Tongue (tissue), 2 donors: ENCODE measurements at regions not wholly inside any gene's neighbourhood (a gene's known extent, or its start where the extent isn't known, plus 50 kb on each side); places are given as distances from the start of the nearest gene placed in this dataset. TPM values are rescaled to one million over a fixed set of nuclear protein-coding genes. Genes with fewer than 3 reads are reported as not detected.

Source experiments
- DNase-seq: peaks from one replicate; pipeline ENCODE4 v3.0.0-alpha.2; 2015
- small RNA-seq: library from RNA; depleted of rRNA; stranded (forward); fragments of <200 nt; gene quantifications from one replicate; pipeline ENCODE3, GENCODE V24; 2014; ENCODE audit warnings: low replicate concordance

DNA sequence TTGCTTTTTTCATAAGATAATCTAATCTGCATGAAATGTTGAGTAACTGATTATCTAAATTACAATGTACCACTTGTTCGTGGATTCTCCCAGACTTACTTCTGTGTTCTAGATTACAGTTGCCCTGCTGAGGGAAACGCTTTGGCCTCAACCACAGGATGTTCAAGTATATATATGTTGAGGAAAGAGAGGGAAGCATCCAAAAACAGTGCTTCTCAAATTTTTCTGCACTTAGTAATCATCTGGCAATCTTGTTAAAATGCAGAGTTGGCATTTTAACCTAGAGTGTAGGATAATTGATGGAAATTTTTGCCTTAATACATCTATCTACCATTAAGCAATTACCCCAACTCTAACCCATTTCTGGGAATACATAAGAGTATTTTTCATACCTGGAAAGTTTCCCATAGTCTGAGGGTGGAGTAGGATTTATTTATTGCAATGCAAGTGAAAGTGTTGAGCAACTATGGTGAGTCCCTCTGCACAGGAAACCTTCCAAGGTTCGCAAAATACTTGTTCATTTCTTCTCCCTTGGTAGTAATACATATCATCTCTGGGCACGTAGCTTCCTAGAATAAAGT is 59.6 kb upstream of the C1GALT1 start:
- DNase-seq: no peak

DNA sequence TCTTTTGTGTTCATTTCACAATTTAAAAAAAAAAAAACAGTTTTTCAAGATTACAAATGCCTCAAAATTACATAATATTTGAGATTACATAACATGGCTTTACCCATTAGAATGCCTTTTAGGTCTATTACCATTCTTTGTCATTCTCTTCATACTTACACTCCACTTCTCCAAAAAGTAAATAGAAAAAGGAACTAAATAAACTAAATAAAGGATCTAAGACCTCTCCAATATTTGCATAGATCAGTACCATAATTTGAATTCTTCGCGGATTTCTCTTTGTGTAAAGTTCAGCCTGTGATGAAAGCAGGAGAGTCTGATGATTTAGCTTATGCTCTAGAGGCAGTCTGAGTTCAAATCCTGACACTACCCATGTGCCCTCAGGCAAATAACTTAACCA is 56.4 kb upstream of the C1GALT1 start:
- DNase-seq: no peak

DNA sequence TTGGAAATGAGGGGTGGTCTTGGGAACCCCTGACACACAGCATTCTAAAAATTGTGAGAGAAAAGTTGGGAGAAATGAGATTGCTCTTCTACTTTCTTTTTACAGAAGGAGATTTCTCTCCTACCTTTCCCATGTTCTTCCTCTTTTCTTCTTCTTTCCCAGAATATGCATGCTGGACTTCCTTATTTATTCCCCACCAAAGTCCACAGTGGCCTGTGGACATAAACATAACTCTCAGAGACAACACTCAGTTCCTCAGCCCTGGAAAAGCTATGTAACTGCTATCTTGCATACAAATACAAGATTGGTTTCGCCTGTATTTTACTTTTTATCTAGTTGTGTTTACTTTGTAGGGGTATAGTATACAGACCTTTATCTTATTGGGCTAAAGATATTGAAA is 54.6 kb upstream of the C1GALT1 start:
- DNase-seq: no peak

DNA sequence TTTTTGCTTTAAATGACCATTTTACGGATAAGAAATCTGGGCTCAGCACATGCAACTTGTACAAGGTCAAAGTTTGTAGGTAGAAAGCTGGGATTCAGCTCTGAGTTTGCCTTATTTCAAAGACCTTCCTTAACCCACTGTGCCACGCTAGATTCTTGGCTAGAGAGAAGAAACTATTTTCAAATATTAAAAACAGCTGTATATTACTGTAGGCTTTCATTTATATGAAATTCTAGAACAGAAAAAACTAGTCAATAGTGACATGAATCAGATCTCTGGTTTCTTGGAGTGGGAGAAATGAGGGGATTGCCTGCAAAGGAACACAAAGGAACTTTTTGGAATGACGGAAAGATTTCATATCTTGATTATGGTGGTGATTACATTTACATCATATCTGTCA is 53.0 kb upstream of the C1GALT1 start:
- DNase-seq: no peak

DNA sequence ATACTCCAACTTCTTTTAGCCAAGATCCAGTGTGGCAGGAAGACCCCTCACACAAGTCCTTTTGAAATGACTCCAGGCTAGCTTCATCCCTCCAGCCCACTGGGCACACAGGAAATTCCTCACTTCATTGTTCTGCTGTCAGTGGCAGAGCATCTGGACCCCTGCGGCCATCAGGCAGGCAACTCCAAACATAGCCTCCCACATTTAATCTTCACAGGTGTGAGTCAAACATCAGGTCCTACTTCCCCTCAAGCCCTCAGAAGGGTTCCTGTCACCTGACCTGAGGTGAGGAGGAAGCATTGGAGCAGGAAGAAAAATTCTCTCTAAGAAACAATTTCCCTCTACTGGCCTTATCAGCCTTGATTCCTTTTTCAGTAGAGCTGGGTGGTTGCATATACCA is 51.1 kb upstream of the C1GALT1 start:
- DNase-seq: no peak

Small RNA genes lying in the stretch of these regions (small RNA-seq; reads per million reads assigned to genes)
- gene AC079804.2 (not detected), gene MIR3683 (not detected), gene RF00019 (not detected)
